ENCODE measurements at regions not wholly inside any gene's neighbourhood (a gene's known extent, or its start where the extent isn't known, plus 50 kb on each side); places are given as distances from the start of the nearest gene placed in this dataset.

DNA sequence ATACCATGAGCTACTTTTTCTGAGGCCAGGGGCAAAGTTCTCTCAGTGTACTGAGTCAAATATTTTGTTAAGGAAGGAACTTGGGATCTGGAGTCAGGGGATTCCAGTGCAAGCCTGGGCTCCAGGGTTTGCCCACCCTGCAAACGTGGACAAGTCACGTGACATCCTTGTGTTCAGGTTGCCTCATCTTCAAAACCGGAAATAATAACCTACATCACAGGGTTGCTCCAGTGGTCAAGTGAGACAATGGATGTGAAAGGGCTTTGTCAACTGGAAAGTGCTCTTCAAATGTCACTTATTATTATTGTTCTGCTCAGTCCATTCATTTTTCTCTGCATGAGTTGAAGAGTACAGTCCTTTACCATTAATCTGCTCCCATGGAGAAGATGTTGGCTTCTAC is 414.9 kb downstream of the COG6 start:
- TF ChIP-seq, protein P1, sequence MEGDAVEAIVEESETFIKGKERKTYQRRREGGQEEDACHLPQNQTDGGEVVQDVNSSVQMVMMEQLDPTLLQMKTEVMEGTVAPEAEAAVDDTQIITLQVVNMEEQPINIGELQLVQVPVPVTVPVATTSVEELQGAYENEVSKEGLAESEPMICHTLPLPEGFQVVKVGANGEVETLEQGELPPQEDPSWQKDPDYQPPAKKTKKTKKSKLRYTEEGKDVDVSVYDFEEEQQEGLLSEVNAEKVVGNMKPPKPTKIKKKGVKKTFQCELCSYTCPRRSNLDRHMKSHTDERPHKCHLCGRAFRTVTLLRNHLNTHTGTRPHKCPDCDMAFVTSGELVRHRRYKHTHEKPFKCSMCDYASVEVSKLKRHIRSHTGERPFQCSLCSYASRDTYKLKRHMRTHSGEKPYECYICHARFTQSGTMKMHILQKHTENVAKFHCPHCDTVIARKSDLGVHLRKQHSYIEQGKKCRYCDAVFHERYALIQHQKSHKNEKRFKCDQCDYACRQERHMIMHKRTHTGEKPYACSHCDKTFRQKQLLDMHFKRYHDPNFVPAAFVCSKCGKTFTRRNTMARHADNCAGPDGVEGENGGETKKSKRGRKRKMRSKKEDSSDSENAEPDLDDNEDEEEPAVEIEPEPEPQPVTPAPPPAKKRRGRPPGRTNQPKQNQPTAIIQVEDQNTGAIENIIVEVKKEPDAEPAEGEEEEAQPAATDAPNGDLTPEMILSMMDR (conservative IDR thresholded peaks at IDR 0.05): no peak
- TF ChIP-seq ZFX (IDR thresholded peaks at IDR 0.05): no peak

Measured in C4-2B (cell line).